ENCODE measurements at regions not wholly inside any gene's neighbourhood (a gene's known extent, or its start where the extent isn't known, plus 50 kb on each side); places are given as distances from the start of the nearest gene placed in this dataset.

DNA sequence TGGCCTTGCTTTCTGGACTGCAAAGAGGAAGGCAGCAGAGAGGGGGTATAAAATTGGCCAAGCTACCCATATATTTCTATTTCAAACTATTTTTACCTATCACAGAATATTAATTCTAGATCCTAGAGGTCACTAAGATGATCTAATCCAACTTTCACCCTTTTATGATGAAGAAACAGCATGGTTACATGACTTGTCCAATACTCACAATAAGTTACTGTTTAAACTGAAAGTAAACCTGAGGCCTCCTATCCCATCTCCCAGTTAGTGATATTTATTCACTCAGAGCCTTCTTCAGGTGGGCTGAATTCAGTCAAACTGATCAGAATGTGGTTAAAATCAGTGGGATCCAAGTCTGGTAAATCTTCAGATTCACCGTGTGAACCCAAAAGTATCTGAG is 1345.1 kb downstream of the XPNPEP1 start:
- Mint-ChIP-seq H3K27ac (no peak overlapping the region), H3K4me3 (no peak overlapping the region), H3K9me3 (no peaks in the 10 kb centered on the region), H3K27me3 (no peaks in the 10 kb centered on the region), H3K4me1 (no peaks in the 10 kb centered on the region), H3K36me3 (ENCODE audit: low read depth) (no peaks in the 10 kb centered on the region)
- ChIA-PET POLR2A (no interaction called here), CTCF (no interaction called here)
- ATAC-seq (ENCODE audit: low read depth) = no peak
- intact Hi-C loops (cut with micrococcal nuclease) = no loop called here
- no peak for DNase-seq
- TF ChIP-seq, protein P1, sequence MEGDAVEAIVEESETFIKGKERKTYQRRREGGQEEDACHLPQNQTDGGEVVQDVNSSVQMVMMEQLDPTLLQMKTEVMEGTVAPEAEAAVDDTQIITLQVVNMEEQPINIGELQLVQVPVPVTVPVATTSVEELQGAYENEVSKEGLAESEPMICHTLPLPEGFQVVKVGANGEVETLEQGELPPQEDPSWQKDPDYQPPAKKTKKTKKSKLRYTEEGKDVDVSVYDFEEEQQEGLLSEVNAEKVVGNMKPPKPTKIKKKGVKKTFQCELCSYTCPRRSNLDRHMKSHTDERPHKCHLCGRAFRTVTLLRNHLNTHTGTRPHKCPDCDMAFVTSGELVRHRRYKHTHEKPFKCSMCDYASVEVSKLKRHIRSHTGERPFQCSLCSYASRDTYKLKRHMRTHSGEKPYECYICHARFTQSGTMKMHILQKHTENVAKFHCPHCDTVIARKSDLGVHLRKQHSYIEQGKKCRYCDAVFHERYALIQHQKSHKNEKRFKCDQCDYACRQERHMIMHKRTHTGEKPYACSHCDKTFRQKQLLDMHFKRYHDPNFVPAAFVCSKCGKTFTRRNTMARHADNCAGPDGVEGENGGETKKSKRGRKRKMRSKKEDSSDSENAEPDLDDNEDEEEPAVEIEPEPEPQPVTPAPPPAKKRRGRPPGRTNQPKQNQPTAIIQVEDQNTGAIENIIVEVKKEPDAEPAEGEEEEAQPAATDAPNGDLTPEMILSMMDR (IDR thresholded peaks at IDR 0.05) = no peak

DNA sequence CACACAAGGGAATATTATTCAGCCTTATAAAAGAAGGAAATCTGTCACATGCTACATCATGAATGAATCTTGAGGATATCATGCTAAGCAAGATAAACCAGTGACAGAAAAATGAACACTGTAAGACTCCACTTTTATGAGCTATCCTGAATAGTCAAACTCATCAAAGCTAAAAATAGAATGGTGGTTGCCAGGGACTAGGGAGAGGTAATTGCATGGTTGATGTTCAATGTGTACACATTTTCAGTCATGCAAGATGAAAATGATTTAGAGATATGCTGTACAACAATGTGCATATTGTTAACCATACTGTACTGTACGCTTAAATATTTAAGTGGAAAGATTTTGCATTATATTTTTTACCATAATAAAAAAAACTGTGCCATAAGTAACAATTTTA is 1349.1 kb downstream of the XPNPEP1 start:
- H3K27me3 Mint-ChIP-seq = no peaks in the 10 kb centered on the region

DNA sequence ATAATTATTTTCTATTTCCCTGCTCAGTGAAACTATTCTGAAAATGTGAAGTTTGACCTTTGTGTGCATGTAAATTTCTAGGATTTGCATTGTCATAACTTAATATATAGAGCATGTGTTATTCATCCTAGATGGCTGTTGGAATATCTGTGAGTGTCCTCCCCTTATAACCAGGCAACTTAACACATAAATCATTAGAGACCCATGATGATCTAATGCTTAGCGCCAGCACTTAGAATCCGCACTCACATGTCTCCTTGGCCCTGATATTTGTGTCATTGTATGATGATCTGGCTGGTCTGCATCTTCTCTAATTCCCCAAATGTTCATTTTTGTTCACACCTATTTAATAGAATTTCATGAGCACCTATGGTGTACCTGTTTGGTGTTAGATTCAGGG is 1354.5 kb downstream of the XPNPEP1 start:
- Mint-ChIP-seq H3K9me3 (no peaks in the 10 kb centered on the region), H3K4me1 (no peaks in the 10 kb centered on the region), H3K4me3 (no peak overlapping the region), H3K27ac (no peak overlapping the region), H3K27me3 (no peaks in the 10 kb centered on the region), H3K36me3 (ENCODE audit: low read depth) (no peaks in the 10 kb centered on the region)
- DNase-seq (no peak), ATAC-seq (ENCODE audit: low read depth) (no peak)
- ChIA-PET CTCF (no interaction called here), POLR2A (no interaction called here)
- TF ChIP-seq, protein P1 (IDR thresholded peaks at IDR 0.05) = no peak
- intact Hi-C loops (cut with micrococcal nuclease) = no loop called here

More for the DNA sequence above, 1349.1 kb downstream of the XPNPEP1 start:
- no peaks in the 10 kb centered on the region for H3K36me3 Mint-ChIP-seq (ENCODE audit: low read depth)
- TF ChIP-seq, protein P1 (IDR thresholded peaks at IDR 0.05) = no peak
- intact Hi-C loops (cut with micrococcal nuclease) = no loop called here
- DNase-seq = no peak
- ChIA-PET POLR2A (no interaction called here), CTCF (no interaction called here)
- no peak for ATAC-seq (ENCODE audit: low read depth)
- H3K4me3 Mint-ChIP-seq = no peak overlapping the region
- no peaks in the 10 kb centered on the region for H3K4me1 Mint-ChIP-seq
- no peaks in the 10 kb centered on the region for H3K9me3 Mint-ChIP-seq
- H3K27ac Mint-ChIP-seq = no peak overlapping the region

DNA sequence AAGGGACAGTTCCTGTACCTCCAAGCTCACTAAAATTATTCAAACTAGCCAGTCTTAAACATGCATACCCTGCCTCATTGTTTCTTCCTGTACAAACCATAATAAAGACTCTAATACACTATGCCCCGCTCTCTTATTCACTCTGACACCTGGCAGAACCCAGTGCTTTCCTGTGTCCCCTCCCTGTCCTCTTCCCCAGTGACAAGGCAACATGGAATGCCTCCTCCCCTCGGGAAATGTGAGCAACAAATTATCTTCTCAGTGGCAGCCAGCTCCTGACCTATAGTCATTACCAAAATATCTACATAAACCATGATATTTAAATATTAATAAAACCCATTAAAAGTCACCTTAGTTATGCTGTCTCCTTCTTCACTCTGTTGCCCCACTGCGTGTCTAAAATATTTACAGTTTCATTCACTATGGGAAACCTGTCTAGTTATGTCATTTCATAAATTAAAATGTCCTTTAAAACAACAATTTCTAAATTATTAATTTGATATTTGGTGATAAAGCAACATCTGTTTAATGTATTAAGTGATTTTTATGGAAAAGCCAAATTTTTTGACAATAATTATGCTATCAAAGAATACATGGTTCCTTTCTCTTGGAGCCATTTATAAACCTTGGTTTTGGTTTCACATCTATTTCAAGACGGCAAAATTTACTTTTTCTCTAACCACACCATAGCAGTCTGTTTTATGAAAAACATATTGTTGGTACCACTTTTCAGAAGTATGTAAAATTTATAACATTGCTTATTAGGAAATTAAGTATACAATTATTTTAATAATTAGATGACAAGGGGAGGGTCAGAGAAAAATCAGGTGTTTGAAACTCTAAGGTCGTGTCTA is 1355.2 kb downstream of the XPNPEP1 start:
- DNase-seq (no peak), ATAC-seq (ENCODE audit: low read depth) (no peak)
- no peak overlapping the region for H3K4me3 Mint-ChIP-seq
- no peaks in the 10 kb centered on the region for H3K9me3 Mint-ChIP-seq
- H3K27ac Mint-ChIP-seq = no peak overlapping the region
- no peaks in the 10 kb centered on the region for H3K4me1 Mint-ChIP-seq
- H3K36me3 Mint-ChIP-seq (ENCODE audit: low read depth) = no peaks in the 10 kb centered on the region
- ChIA-PET CTCF (no interaction called here), POLR2A (no interaction called here)
- no peaks in the 10 kb centered on the region for H3K27me3 Mint-ChIP-seq
- intact Hi-C loops (cut with micrococcal nuclease) = no loop called here
- TF ChIP-seq, protein P1 (IDR thresholded peaks at IDR 0.05) = no peak

DNA sequence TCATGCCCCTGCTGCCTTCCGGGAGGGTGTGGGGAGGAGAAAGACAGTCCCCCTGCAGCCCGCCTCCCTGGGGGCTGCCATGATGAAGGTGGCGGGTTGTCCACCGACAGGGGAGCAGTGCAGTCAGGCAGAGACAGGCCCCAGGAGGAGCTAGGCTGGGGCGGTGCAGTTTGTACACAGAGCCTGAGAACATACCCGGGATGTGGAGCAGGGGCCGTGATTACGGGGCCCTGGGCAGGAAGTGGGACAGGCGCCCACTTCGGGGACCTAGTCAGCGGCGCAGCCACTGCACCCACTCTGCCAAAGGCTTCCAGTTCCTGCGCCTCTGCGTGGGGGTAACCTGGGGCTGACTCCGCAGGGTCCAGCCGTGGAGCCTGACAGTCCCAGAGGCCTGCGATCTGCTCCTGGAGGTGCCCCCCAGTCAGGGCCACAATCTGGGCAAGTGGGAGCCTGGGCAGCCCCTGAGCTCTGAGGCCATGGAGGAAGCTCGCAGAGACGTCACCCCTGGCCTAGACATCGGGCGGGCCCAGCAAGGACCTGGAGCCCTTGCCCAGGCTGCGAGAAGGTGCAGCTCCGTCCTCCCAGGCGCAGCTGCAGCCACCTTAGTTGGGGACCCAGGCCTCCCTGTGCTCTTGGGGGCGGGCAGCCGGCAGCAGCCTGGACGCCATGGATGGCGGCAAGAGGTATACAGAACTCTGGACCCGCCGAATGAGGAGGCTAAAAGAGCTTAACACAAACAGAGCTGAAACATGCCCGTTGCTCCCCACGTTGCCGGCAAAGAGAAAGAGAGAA is 1356.8 kb downstream of the XPNPEP1 start:
- no peaks in the 10 kb centered on the region for H3K9me3 Mint-ChIP-seq
- H3K27ac Mint-ChIP-seq = no peak overlapping the region
- ChIA-PET POLR2A (no interaction called here), CTCF (no interaction called here)
- no peaks in the 10 kb centered on the region for H3K4me1 Mint-ChIP-seq
- no peak overlapping the region for H3K4me3 Mint-ChIP-seq
- intact Hi-C loops (cut with micrococcal nuclease) = no loop called here
- DNase-seq = no peak
- no peaks in the 10 kb centered on the region for H3K36me3 Mint-ChIP-seq (ENCODE audit: low read depth)
- TF ChIP-seq, protein P1 (IDR thresholded peaks at IDR 0.05) = no peak
- no peak for ATAC-seq (ENCODE audit: low read depth)
- H3K27me3 Mint-ChIP-seq = no peaks in the 10 kb centered on the region
